GM18499 (cell line): ENCODE measurements at regions not wholly inside any gene's neighbourhood (a gene's known extent, or its start where the extent isn't known, plus 50 kb on each side); places are given as distances from the start of the nearest gene placed in this dataset.
"Not testable (repeated sequence)": the region's sequence is repeated elsewhere in the genome, so short reads cannot be mapped to it uniquely, and the experiment has no call there.

Experiments used
- ATAC-seq: cut with Tn5 transposase; IDR thresholded peaks from one replicate; pipeline ENCODE4 v1.9.1; 2021; ENCODE audit warnings: moderate number of reproducible peaks; ENCODE audit not compliant: insufficient read depth, unreplicated experiment

- ATAC-seq, result no peak
Measured at GRCh38 chr13:43946281-43946680, 66.6 kb downstream of the LACC1 start.

- no peak for ATAC-seq
Measured at GRCh38 chr13:43947897-43948458, 68.3 kb downstream of the LACC1 start.

DNA sequence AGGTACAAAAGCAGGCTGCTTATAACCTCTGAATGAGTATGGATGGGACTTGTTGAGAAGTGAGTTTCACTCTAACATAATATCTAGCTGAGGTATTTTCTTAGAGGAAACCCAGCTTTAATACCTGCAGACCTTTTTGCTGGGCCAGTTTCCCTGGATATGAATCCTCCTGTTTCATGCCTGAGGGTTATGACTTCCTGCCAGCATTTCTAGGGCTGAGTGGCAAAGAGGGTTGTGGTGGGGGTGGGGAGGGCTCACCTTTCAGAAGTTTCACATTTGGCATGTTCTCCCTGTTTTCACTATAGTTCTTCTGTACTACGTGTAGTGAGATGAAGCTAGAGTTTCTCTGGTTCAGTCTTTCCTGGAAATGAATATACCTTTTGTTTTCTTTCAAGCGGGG is 73.7 kb downstream of the LACC1 start:
- no peak for ATAC-seq

- not testable (repeated sequence) for ATAC-seq
Measured at GRCh38 chr13:43956975-43957374, 77.3 kb downstream of the LACC1 start.

- ATAC-seq, result no peak
Measured at GRCh38 chr13:43959291-43959690, 79.6 kb downstream of the LACC1 start.

DNA sequence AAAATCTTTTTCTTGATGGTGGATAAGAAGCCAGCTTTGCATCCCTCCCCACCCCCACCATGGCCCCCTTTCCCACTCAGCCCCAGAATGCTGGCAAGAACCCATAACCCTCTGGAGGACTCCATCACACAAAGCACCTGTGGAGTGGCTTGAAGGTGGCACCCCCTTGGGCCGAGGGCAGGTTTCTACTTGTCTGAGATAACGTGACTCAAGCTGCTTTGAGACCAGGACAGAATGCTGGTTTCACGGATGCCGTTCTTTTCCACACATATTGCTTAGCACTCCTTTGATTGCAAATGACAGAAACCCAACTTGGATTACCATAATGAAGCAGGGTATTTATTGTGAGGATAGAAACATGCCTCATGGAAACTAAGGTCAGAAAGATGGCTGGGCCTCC is 82.2 kb downstream of the LACC1 start:
- ATAC-seq, result no peak

DNA sequence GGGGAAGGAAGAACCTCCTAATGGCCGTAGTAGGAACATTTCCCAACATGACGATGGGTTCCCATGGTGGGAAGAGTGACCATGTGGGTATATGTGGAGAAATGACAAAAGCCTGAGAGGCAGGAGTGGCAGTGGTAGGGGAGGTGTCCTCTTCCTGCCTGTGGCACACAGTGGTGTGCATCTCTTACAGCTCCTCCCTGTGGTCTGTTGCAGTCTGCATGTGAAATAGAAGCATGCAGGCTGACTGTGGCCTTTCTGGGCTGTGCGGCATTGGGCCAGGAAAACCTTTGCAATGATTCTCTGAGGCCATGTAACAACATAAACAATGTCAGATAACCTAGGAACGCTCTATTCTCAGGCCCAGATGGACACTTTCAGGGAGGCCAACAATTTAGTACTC is 84.0 kb downstream of the LACC1 start:
- no peak for ATAC-seq

DNA sequence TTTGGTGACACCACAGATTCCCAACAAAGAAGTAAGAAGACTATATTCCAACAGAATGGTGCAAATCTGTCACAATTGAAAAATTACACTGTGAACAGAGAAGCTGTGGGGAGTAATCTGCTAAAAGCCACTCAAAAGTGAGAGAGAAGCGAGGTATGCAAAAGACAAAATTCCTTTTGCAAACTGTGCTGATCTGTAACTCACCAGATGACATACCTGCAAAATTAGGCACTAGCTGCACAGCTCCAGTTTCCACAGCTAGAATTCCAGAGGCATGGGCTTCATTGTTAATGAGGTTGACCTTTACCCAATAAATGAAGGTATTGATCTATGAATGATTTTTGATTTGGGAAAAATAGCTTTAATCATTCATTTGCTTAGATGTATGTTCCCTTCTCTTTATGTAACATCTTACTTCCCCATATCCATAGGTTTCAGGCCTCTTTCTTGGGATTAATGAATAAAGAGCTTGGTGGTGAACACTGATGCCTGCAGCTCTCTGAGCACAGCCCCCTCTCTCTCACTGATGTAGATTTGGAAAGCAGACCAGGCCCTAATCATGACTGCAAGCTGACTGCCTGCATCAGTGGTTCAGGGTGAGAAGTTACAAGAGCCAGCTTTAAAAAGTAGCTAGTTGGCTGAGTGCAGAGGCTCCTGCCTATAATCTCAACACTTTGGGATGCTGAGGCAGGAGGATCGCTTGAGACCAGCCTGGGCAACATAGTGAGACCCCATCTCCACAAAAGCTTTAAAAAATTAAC is 85.2 kb downstream of the LACC1 start:
- ATAC-seq, result no peak

DNA sequence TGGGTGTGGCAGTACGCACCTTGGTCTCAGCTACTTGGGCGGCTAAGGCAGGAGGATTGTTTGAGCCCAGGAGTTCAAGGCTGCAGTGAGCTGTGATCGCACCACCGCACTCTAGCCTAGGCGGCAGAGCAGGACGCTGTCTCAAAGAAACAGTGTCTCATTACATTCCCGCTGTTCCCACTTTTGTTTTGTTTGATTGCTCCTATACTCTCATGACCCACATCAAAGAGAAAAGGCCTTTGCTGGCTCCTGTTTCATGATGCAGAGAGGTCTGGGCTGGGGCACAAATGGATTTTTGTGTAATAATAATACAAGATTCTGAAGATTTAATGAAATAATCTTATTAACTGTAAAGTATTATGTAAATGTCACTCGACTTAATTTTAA is 85.7 kb downstream of the LACC1 start:
- no peak for ATAC-seq

- not testable (repeated sequence) for ATAC-seq
Measured at GRCh38 chr13:43968251-43968942, 88.7 kb downstream of the LACC1 start.

DNA sequence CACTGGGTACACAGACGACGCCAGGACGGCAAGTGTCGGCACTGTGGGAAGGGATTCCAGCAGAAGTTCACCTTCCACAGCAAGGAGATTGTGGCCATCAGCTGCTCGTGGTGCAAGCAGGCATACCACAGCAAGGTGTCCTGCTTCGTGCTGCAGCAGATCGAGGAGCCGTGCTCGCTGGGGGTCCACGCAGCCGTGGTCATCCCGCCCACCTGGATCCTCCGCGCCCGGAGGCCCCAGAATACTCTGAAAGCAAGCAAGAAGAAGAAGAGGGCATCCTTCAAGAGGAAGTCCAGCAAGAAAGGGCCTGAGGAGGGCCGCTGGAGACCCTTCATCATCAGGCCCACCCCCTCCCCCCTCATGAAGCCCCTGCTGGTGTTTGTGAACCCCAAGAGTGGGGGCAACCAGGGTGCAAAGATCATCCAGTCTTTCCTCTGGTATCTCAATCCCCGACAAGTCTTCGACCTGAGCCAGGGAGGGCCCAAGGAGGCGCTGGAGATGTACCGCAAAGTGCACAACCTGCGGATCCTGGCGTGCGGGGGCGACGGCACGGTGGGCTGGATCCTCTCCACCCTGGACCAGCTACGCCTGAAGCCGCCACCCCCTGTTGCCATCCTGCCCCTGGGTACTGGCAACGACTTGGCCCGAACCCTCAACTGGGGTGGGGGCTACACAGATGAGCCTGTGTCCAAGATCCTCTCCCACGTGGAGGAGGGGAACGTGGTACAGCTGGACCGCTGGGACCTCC is 89.4 kb downstream of the LACC1 start:
- not testable (repeated sequence) for ATAC-seq

GRCh38 chr13:43969919-43970318 is 90.2 kb downstream of the LACC1 start:
- ATAC-seq, result not testable (repeated sequence)

DNA sequence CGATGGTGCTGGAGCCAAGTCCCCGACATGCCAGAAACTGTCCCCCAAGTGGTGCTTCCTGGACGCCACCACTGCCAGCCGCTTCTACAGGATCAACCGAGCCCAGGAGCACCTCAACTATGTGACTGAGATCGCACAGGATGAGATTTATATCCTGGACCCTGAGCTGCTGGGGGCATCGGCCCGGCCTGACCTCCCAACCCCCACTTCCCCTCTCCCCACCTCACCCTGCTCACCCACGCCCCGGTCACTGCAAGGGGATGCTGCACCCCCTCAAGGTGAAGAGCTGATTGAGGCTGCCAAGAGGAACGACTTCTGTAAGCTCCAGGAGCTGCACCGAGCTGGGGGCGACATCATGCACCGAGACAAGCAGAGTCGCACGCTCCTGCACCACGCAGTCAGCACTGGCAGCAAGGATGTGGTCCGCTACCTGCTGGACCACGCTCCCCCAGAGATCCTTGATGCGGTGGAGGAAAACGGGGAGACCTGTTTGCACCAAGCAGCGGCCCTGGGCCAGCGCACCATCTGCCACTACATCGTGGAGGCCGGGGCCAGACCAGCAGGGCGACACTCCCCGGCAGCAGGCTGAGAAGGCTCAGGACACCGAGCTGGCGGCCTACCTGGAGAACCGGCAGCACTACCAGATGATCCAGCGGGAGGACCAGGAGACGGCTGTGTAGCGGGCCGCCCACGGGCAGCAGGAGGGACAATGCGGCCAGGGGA is 91.0 kb downstream of the LACC1 start:
- not testable (repeated sequence) for ATAC-seq

DNA sequence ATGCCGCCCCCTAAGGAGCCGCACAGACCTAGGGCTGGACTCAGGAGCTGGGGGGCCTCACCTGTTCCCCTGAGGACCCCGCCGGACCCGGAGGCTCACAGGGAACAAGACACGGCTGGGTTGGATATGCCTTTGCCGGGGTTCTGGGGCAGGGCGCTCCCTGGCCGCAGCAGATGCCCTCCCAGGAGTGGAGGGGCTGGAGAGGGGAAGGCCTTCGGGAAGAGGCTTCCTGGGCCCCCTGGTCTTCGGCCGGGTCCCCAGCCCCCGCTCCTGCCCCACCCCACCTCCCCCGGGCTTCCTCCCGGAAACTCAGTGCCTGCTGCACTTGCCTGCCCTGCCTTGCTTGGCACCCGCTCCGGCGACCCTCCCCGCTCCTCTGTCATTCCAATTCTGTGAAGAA is 91.6 kb downstream of the LACC1 start:
- not testable (repeated sequence) for ATAC-seq

DNA sequence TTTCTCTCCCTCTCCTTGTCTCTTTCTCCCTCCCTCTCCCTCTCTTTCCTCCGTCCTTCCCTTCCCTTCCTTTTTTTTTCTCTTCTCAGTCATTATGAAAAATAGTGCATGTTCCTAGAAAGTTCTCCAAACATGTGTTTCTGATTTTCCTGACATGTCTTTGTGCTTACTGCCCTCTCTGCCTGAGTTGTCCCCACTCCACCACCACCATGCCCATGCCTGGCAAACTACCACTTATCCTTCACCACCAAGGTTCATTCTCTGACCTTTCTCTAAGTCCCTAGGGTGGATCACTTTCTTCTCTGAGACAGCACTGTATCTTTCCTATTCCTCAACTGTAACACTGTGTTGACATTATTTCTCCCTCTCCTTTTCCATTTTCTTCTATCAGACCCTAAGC is 98.2 kb downstream of the LACC1 start:
- no peak for ATAC-seq

DNA sequence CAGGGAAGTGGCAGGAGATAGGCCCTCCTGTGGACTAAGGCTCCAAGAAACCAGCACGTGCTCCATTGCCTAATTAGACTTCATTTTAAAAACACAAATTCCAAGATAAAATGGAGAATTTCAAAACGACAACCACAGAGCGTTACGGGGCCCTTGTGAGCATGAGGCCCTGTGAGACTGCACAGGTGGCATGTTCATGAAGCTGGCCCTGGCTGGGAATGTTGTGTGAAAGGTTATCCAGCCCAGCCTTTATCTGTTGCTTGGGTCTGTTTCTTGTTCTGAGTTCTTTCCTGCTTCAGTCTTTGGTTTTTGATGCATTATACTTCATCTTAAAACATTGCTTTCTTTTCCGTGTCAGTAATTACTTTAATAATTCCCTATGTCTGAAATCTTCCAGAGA is 99.0 kb downstream of the LACC1 start:
- no peak for ATAC-seq

GRCh38 chr13:43979492-43979891 is 99.8 kb downstream of the LACC1 start:
- ATAC-seq, result no peak

DNA sequence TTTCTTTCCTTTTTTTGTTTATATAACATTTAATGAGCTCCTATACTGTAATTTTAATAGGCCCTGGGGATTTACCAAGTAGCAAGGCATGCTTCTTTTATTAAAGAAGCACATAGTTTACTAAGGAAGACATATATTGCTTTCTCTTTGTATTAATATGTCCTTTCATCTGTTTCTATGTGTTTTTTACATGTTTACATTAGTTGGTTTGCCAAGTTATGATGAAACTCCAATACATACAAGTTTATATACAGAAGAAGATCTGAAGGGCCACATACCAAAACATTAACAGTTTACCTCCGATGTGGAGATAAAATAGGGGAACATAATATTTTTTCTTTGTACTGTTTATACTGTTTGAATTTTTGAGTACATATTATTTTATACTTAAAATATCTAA is 100.9 kb downstream of the LACC1 start:
- ATAC-seq, result no peak

DNA sequence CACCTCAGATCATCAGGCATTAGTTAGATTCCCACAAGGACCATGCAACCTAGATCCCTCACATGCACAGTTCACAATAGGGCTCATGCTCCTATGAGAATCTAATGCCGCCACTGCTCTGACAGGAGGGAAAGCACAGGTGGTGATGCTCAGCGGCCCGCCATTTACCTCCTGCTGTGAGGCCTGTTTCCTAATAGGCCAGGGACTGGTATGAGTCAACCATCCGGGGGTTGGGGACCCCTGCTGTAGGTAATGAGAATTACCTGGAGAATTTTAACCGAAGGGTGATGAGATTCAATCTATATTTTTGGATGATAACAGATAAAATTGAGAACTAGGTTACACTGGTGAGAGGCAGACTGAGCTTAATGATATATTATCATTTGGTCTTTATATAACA is 101.4 kb downstream of the LACC1 start:
- ATAC-seq, result no peak
